ENCODE measurements at regions not wholly inside any gene's neighbourhood (a gene's known extent, or its start where the extent isn't known, plus 50 kb on each side); places are given as distances from the start of the nearest gene placed in this dataset.

- TF ChIP-seq POLR2A (IDR thresholded peaks at IDR 0.05; ENCODE audit: low read length) (no peak), GATA1 (IDR thresholded peaks at IDR 0.05; ENCODE audit: low read depth, low read length) (no peak)
Measured at GRCh38 chr6:159639721-159640120, 53.3 kb downstream of the SOD2 start.
